Endothelial cell of umbilical vein (primary cell): ENCODE measurements at regions not wholly inside any gene's neighbourhood (a gene's known extent, or its start where the extent isn't known, plus 50 kb on each side); places are given as distances from the start of the nearest gene placed in this dataset.

Experiments used
- EZH2 ChIP-seq: IDR thresholded peaks from 2 replicates; pipeline ENCODE4 v1.6.1; 2012; ENCODE audit warnings: borderline replicate concordance, low read depth, mild to moderate bottlenecking, moderate library complexity, low read length, inconsistent platforms; ENCODE audit not compliant: severe bottlenecking
- FOS ChIP-seq: IDR thresholded peaks from 2 replicates; pipeline ENCODE4 v1.6.1; 2011; ENCODE audit warnings: mild to moderate bottlenecking, low read length, moderate library complexity, borderline replicate concordance; ENCODE audit not compliant: insufficient read depth
- GATA2 ChIP-seq: IDR thresholded peaks from 2 replicates; pipeline ENCODE4 v1.7.0; 2011; ENCODE audit warnings: low read depth, mild to moderate bottlenecking, moderate library complexity, mixed read lengths, low read length; ENCODE audit not compliant: insufficient read length, insufficient read depth
- JUN ChIP-seq: IDR thresholded peaks from 2 replicates; pipeline ENCODE4 v1.6.1; 2011; ENCODE audit warnings: borderline replicate concordance, low read depth; ENCODE audit not compliant: insufficient read length, insufficient read depth
- MYC ChIP-seq: IDR thresholded peaks from one replicate; pipeline ENCODE4 v1.6.1; 2011; ENCODE audit warnings: mild to moderate bottlenecking, low read depth, low read length
- POLR2A ChIP-seq: IDR thresholded peaks from 2 replicates; pipeline ENCODE4 v1.6.1; 2012; ENCODE audit warnings: low read depth, mild to moderate bottlenecking, control low read depth, low read length
- POLR2AphosphoS5 ChIP-seq: IDR thresholded peaks from 2 replicates; pipeline ENCODE4 v1.6.1; 2012; ENCODE audit warnings: low read depth, mild to moderate bottlenecking, control low read depth, low read length, moderate library complexity; ENCODE audit not compliant: insufficient read depth
- TF ChIP-seq, protein P1 (sequence below), 2 donors: IDR thresholded peaks; 1 replicate in 1 of 2; 2 replicates in 1 of 2; pipeline ENCODE4 v1.5.1; 2011; ENCODE audit warnings: low read length in 2 of 2, mild to moderate bottlenecking in 2 of 2, moderate library complexity in 2 of 2, control low read depth in 1 of 2, inconsistent platforms in 1 of 2, low read depth in 1 of 2; ENCODE audit not compliant: insufficient read depth in 1 of 2; ENCODE audit errors: extremely low read depth in 1 of 2
- TF ChIP-seq, protein P2 (sequence below): IDR thresholded peaks from 2 replicates; pipeline ENCODE4 v1.6.1; 2011; ENCODE audit not compliant: insufficient read depth, insufficient read length

DNA sequence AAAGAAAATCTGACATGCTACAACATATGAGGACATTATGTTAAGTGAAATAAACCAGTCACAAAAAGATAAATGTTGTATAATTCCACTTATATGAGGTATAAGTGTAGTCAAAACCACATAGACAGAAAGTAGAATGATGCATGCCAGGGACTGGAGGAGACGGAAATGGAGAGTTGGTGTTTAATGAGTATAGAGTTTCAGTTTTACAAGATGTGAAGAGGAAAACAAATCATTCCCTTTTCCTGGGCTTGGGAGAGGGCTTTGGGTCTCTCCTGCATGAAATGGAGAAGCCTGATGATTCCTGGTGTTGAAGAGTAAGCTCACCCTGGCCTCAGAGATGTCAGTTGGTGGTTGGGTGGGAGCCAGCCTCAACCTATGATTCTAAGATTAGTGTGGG is 158.4 kb upstream of the PLXNC1 start:
- TF ChIP-seq, protein P1, sequence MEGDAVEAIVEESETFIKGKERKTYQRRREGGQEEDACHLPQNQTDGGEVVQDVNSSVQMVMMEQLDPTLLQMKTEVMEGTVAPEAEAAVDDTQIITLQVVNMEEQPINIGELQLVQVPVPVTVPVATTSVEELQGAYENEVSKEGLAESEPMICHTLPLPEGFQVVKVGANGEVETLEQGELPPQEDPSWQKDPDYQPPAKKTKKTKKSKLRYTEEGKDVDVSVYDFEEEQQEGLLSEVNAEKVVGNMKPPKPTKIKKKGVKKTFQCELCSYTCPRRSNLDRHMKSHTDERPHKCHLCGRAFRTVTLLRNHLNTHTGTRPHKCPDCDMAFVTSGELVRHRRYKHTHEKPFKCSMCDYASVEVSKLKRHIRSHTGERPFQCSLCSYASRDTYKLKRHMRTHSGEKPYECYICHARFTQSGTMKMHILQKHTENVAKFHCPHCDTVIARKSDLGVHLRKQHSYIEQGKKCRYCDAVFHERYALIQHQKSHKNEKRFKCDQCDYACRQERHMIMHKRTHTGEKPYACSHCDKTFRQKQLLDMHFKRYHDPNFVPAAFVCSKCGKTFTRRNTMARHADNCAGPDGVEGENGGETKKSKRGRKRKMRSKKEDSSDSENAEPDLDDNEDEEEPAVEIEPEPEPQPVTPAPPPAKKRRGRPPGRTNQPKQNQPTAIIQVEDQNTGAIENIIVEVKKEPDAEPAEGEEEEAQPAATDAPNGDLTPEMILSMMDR (IDR thresholded peaks at IDR 0.05; ENCODE audit: extremely low read depth in 1 of 2, insufficient read depth in 1 of 2, low read depth in 1 of 2, low read length in 2 of 2), result no peak
- TF ChIP-seq EZH2 (no peak), POLR2A (no peak), MYC (no peak), POLR2AphosphoS5 (no peak), JUN (no peak), FOS (no peak), GATA2 (no peak)
- TF ChIP-seq, protein P2, sequence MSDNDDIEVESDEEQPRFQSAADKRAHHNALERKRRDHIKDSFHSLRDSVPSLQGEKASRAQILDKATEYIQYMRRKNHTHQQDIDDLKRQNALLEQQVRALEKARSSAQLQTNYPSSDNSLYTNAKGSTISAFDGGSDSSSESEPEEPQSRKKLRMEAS, result no peak
